Kidney (tissue), 13 donors: ENCODE measurements at regions not wholly inside any gene's neighbourhood (a gene's known extent, or its start where the extent isn't known, plus 50 kb on each side); places are given as distances from the start of the nearest gene placed in this dataset.
A peak's percentile ranks its signal among the peaks of the same experiment; 100 is the strongest.

Experiments
- DNase-seq, 5 donors: peaks; one replicate each; pipeline ENCODE4 v3.0.0-alpha.2; 2013 to 2020
- FAIRE-seq: peaks from 2 replicates; lab custom pipeline; 2012; peaks lifted over from hg19 to GRCh38; lab: Jason Lieb, UNC
- H3K27ac ChIP-seq, 2 donors: one replicate each; pipeline ENCODE4 v1.7.0; 2013; ENCODE audit warnings: low read depth in 2 of 2, low read length in 2 of 2, inconsistent platforms in 1 of 2
- H3K27me3 ChIP-seq: one replicate; pipeline ENCODE4 v1.7.1; 2013; ENCODE audit warnings: low read length, inconsistent platforms; ENCODE audit not compliant: control insufficient read depth, insufficient read depth
- H3K36me3 ChIP-seq, 3 donors: one replicate each; pipeline versions ENCODE4 v1.7.0 to v1.7.1; 2013; ENCODE audit warnings: low read length in 3 of 3, control low read depth in 1 of 3, inconsistent platforms in 1 of 3; ENCODE audit not compliant: insufficient read depth in 3 of 3, control insufficient read depth in 2 of 3
- H3K4me1 ChIP-seq, 3 donors: one replicate each; pipeline versions ENCODE4 v1.7.0 to v1.7.1; 2013; ENCODE audit warnings: low read length in 3 of 3, inconsistent platforms in 1 of 3, low read depth in 1 of 3; ENCODE audit not compliant: control insufficient read depth in 2 of 3, insufficient read depth in 2 of 3
- H3K4me3 ChIP-seq, 3 donors: one replicate each; pipeline versions ENCODE4 v1.7.0 to v1.8.1; 2013; ENCODE audit warnings: low read length in 3 of 3, control low read depth in 1 of 3, inconsistent platforms in 1 of 3
- H3K9ac ChIP-seq, 3 donors: one replicate each; pipeline versions ENCODE4 v1.7.0 to v1.7.1; 2013; ENCODE audit warnings: low read length in 3 of 3, control low read depth in 1 of 3, inconsistent platforms in 1 of 3
- H3K9me3 ChIP-seq, 3 donors: one replicate each; pipeline versions ENCODE4 v1.7.0 to v1.7.1; 2013; ENCODE audit warnings: low read length in 3 of 3, control low read depth in 1 of 3, inconsistent platforms in 1 of 3; ENCODE audit not compliant: control insufficient read depth in 2 of 3, insufficient read depth in 1 of 3
- CTCF ChIP-seq: IDR thresholded peaks from 3 replicates; pipeline ENCODE4 v1.5.1; 2012; ENCODE audit warnings: mild to moderate bottlenecking, moderate library complexity, borderline replicate concordance; ENCODE audit not compliant: insufficient read depth; ENCODE audit errors: extremely low read depth
- intact Hi-C: fragments of 100-400 bp; cut with DNase I; formaldehyde crosslinking; loops from one replicate; pipeline ENCODE4 v1.11.1; 2022
- donor health status: control.
- donor health status: control.
- donor health status: control.
- donor health status: control.
- donor health status: control.
- donor health status: DM: yes; HTN: yes; CAD: no.
- donor health status: Normal renal cell carcinoma (clear cell type).

- no peak for TF ChIP-seq CTCF
- Histone ChIP-seq H3K27me3 (no peaks in the 10 kb centered on the region), H3K9ac (no peak overlapping the region), H3K4me3 (no peak overlapping the region), H3K36me3 (no peaks in the 10 kb centered on the region), H3K27ac (peak overlapping the region; percentile 61 to 91), H3K9me3 (no peaks in the 10 kb centered on the region), H3K4me1 (peaks cover 9 to 74% (median 62%) of the 10 kb centered on the region in 3 donors)
- DNase-seq = no peak
- no peak for FAIRE-seq
- intact Hi-C loops = loop anchor here (10.0 kb wide), 1 partner anchor 87 kb away; no protein-coding TSS in a partner anchor
Observed at GRCh38 chr1:21341517-21342078, 51.3 kb upstream of the ECE1 start.

GRCh38 chr1:21341022-21341421, 50.8 kb upstream of the ECE1 start:
- no peak for TF ChIP-seq CTCF
- intact Hi-C loops = loop anchor here (10.0 kb wide), 1 partner anchor 86 kb away; no protein-coding TSS in a partner anchor
- H3K9ac ChIP-seq = no peak overlapping the region
- no peaks in the 10 kb centered on the region for H3K9me3 ChIP-seq
- H3K4me3 ChIP-seq = no peak overlapping the region
- H3K27me3 ChIP-seq = no peaks in the 10 kb centered on the region
- H3K4me1 ChIP-seq = peaks cover 9 to 70% (median 59%) of the 10 kb centered on the region in 3 donors
- DNase-seq = no peak
- H3K36me3 ChIP-seq = no peaks in the 10 kb centered on the region
- no peak for FAIRE-seq
- no peak overlapping the region for H3K27ac ChIP-seq

DNA sequence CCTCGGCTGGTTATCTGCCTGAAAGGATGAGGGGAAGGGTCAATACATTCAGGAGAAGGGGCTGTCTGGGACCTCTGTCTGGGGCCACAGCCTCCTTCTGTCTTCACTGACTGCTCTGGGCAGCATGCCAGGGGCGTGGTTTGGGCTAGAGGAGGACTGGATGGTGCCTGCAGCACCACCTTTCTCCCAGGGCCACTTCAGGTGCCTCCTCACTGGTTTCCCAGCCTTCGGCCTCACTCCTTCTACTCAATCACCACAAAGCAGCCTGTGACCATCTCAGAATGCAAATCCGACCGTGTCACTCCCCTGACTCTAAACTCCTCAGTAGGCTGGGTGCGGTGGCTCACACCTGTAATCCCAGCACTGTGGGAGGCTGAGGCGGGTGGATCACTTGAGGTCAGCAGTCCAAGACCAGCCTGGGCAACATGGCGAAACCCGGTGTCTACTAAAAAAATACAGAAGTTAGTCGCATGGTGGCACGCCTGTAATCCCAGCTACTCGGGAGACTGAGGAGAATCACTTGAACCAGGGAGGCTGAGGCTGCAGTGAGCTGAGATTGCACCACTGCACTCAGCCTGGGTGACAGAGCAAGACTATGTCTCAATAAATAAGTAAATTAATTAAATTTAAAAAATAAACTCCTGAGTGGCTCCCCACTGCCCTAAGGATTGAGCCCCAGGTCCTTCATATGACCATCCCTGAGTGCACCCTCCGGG, 50.1 kb upstream of the ECE1 start:
- H3K4me1 ChIP-seq = peaks cover 9 to 74% (median 65%) of the 10 kb centered on the region in 3 donors
- no peak for TF ChIP-seq CTCF
- H3K9me3 ChIP-seq = no peaks in the 10 kb centered on the region
- no peak overlapping the region for H3K4me3 ChIP-seq
- no peaks in the 10 kb centered on the region for H3K36me3 ChIP-seq
- H3K9ac ChIP-seq = no peak overlapping the region
- H3K27me3 ChIP-seq = no peaks in the 10 kb centered on the region
- no peak overlapping the region for H3K27ac ChIP-seq
- intact Hi-C loops = loop anchor here (10.0 kb wide), 1 partner anchor 86 kb away; no protein-coding TSS in a partner anchor
- FAIRE-seq (no peak), DNase-seq (no peak)
